MCF 10A (cell line): ENCODE measurements at regions not wholly inside any gene's neighbourhood (a gene's known extent, or its start where the extent isn't known, plus 50 kb on each side); places are given as distances from the start of the nearest gene placed in this dataset.

Source experiments
- BruUV-seq: library from RNA; stranded (reverse); fragments of 400-500 nt; replicated peaks from 2 replicates; lab custom pipeline; 2021; lab: Mats Ljungman, UMichigan
- CTCF ChIA-PET: fragments of 300-600 bp; sonication (Branson Sonifier 250); formaldehyde crosslinking; extraction: SDS; loops from one replicate; lab custom pipeline; 2021; ENCODE audit warnings: antibody characterized with exemption, inconsistent platforms; lab: Yijun Ruan, JAX
- POLR2A ChIA-PET: fragments of 300-600, 350-650 bp; sonication (Branson Sonifier 250); formaldehyde crosslinking; extraction: SDS; loops from one replicate; lab custom pipeline; 2020; ENCODE audit warnings: antibody characterized with exemption, inconsistent platforms; lab: Yijun Ruan, JAX
- DNase-seq: peaks from one replicate; pipeline ENCODE4 v3.0.0-alpha.2; 2018; ENCODE audit not compliant: unreplicated experiment
- H3K27ac Mint-ChIP-seq: one replicate; pipeline ENCODE4 v1.8.0; 2022; ENCODE audit warnings: mild to moderate bottlenecking, low read depth, mixed read lengths; ENCODE audit not compliant: unreplicated experiment
- H3K27me3 Mint-ChIP-seq: one replicate; pipeline ENCODE4 v1.8.0; 2022; ENCODE audit warnings: mixed read lengths; ENCODE audit not compliant: insufficient read depth, unreplicated experiment
- H3K36me3 Mint-ChIP-seq: one replicate; pipeline ENCODE4 v1.8.0; 2022; ENCODE audit warnings: mild to moderate bottlenecking, moderate library complexity, mixed read lengths; ENCODE audit not compliant: insufficient read depth, unreplicated experiment
- H3K4me1 Mint-ChIP-seq: one replicate; pipeline ENCODE4 v1.8.0; 2022; ENCODE audit warnings: mixed read lengths; ENCODE audit not compliant: insufficient read depth, unreplicated experiment
- H3K4me3 Mint-ChIP-seq: one replicate; pipeline ENCODE4 v1.8.0; 2022; ENCODE audit warnings: mild to moderate bottlenecking, moderate library complexity, mixed read lengths; ENCODE audit not compliant: unreplicated experiment
- H3K9me3 Mint-ChIP-seq: one replicate; pipeline ENCODE4 v1.8.0; 2022; ENCODE audit warnings: mixed read lengths; ENCODE audit not compliant: unreplicated experiment
- CTCF ChIP-seq: fragments of 200-600 bp; IDR thresholded peaks from one replicate; pipeline ENCODE4 v1.8.0; 2022; ENCODE audit warnings: antibody characterized with exemption, mild to moderate bottlenecking; ENCODE audit not compliant: unreplicated experiment
- intact Hi-C: fragments of 100-400 bp; cut with micrococcal nuclease; formaldehyde crosslinking; loops from 2 replicates; pipeline ENCODE4 v1.14.1; 2022

- intact Hi-C loops = no loop called here
- Mint-ChIP-seq H3K27ac (no peak overlapping the region), H3K4me3 (no peak overlapping the region), H3K27me3 (peaks cover 50% of the 10 kb centered on the region), H3K9me3 (no peaks in the 10 kb centered on the region), H3K36me3 (no peaks in the 10 kb centered on the region), H3K4me1 (no peaks in the 10 kb centered on the region)
- BruUV-seq = no TSS peak
- DNase-seq = no peak
- POLR2A ChIA-PET = no interaction called here
- CTCF ChIA-PET = interaction anchor here (1.5 kb wide), 1 partner anchor 37 kb away, joined by 6 read pairs; no protein-coding TSS in a partner anchor
- no peak for TF ChIP-seq CTCF
Measured at GRCh38 chr1:36539526-36539925, 56.8 kb upstream of the CSF3R start.

GRCh38 chr1:36537991-36538390 is 55.3 kb upstream of the CSF3R start:
- DNase-seq = no peak
- Mint-ChIP-seq H3K4me3 (no peak overlapping the region), H3K9me3 (no peaks in the 10 kb centered on the region), H3K27me3 (peaks cover 65% of the 10 kb centered on the region), H3K36me3 (no peaks in the 10 kb centered on the region), H3K27ac (no peak overlapping the region), H3K4me1 (no peaks in the 10 kb centered on the region)
- intact Hi-C loops = no loop called here
- no TSS peak for BruUV-seq
- no peak for TF ChIP-seq CTCF
- ChIA-PET CTCF (no interaction called here), POLR2A (no interaction called here)

GRCh38 chr1:36537190-36537768 is 54.6 kb upstream of the CSF3R start:
- Mint-ChIP-seq H3K36me3 (no peaks in the 10 kb centered on the region), H3K4me1 (no peaks in the 10 kb centered on the region), H3K27ac (no peak overlapping the region), H3K4me3 (no peak overlapping the region), H3K27me3 (peaks cover 72% of the 10 kb centered on the region), H3K9me3 (no peaks in the 10 kb centered on the region)
- intact Hi-C loops = no loop called here
- DNase-seq = no peak
- no peak for TF ChIP-seq CTCF
- BruUV-seq = no TSS peak
- ChIA-PET CTCF (no interaction called here), POLR2A (no interaction called here)

GRCh38 chr1:36536727-36537126 is 54.0 kb upstream of the CSF3R start:
- H3K27ac Mint-ChIP-seq = no peak overlapping the region
- no peaks in the 10 kb centered on the region for H3K36me3 Mint-ChIP-seq
- ChIA-PET POLR2A (no interaction called here), CTCF (no interaction called here)
- no peak overlapping the region for H3K4me3 Mint-ChIP-seq
- TF ChIP-seq CTCF = no peak
- intact Hi-C loops = no loop called here
- BruUV-seq = no TSS peak
- no peak for DNase-seq
- no peaks in the 10 kb centered on the region for H3K4me1 Mint-ChIP-seq
- no peaks in the 10 kb centered on the region for H3K9me3 Mint-ChIP-seq
- peaks cover 75% of the 10 kb centered on the region for H3K27me3 Mint-ChIP-seq
